ENCODE measurements at regions not wholly inside any gene's neighbourhood (a gene's known extent, or its start where the extent isn't known, plus 50 kb on each side); places are given as distances from the start of the nearest gene placed in this dataset.

GRCh38 chr1:165073185-165074007 lies 283.1 kb downstream of the LMX1A start:
- FAIRE-seq: peak; percentile 71

DNA sequence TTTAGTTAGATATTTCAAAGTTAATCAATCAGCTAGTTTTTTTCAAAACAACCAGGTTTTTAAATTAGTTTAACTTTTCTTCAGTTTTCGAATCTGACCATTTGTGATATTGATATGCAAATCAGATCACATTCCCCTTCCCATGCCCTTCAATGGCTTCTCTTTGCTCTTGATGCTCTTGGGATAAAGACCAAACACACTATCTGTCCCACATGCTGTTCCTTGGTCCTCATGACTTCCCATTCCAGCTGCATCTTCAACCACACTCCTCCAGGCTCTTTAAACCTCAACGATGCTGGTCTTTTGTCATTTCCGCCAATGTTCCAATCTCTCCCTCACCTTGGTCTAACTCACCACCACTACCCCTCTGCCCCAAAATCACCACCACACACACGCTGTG lies 285.8 kb downstream of the LMX1A start:
- FAIRE-seq: no peak

DNA sequence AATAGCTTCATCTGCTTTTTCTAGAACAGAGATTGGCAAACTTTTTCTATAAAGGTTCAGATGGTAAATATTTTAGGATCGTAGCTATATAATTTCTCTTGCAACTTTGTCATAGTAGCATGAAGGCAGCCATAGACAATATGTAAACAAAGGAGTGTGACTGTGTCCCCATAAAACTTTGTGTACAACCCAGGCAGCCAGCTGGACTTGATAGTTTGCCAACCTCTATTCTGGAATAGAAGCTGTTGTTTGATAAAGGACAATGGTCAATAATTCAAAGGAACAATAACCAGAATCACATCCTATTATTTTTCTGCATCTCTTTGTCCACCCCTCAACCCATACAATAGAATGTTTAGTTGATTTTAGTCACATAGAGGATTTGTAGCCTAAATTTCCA lies 286.7 kb downstream of the LMX1A start:
- FAIRE-seq: no peak

DNA sequence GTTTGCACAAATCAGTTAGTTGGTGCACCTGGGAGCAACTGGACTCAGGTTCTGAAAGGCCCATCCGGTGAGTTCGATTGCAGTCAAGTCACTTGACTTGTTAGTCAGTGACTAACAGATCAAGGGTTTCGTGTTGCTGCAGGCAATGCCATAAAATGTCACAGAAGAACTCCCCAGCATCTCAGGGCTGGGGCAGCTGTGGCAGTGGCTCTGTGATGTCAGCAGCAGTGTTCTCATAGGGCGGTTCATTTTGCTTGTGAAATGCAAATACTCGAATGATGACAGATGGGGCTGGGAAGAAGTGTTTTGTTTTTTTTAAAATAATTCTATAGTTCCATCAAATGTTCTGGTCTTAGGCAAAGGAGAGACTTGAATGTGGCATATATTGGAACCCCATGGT lies 287.8 kb downstream of the LMX1A start:
- FAIRE-seq: no peak

GRCh38 chr1:165067829-165068228 lies 288.7 kb downstream of the LMX1A start:
- FAIRE-seq: no peak

DNA sequence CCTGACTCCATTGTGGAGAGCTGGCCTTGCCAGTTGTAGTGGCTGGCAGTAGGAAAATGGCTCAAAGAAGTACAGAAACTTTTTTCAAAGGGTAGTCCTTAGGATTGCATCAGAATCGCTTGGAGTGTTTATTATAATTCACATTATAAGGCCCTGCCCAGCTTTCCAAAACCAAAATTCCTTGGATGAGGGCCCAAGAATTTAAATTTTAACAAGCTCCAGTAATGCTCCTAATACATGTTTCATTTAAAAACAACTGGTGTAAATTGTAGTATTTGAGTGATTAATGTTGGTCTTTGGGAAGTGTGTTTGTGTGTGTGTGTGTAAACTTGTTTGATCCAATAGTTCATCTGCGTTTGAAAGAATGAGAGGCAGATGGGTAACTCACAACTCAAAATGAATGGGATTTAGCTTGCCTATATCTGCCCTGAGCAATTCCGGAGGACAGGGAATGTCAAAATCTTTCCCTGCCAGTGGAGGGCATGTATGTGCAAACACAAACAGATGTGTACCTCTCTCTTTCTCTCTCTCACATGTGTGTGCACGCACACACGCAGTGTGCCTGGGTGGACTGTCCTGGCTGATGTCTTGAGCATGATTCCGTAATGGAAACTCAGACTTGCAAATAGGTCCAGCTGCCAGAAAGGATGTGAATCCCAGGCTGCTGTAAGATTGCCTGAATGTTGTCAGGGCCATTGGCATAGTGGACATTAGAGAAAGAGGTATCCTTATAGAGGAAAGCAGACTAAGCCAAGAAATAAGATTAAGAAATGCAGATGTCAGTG lies 293.1 kb downstream of the LMX1A start:
- no peak for FAIRE-seq

GRCh38 chr1:165062346-165062745 lies 294.2 kb downstream of the LMX1A start:
- no peak for FAIRE-seq

DNA sequence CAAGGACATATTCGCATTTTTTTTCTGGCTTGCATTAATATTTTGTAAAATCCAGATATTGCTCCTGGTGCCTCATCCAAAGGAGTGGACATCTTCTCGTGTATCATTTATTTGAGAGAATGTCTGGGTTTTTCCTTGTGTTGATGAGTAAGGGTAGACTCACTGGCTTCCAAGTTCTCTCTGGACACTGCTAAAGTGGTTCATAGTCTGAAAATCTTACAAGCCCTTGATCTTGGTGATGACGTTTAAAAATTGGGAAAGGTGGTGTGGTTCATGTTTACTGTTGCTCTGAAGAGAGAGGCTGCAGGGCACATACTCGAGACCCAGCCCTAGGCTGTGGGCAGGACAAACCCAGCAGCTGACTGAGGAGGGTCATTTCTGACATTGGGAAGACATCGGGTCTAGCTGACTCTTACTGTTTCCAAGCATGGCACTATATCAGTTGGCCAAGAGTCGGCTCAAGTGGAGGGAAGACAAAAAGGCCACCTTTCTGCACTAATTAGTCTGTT lies 296.2 kb downstream of the LMX1A start:
- FAIRE-seq: no peak

GRCh38 chr1:165057956-165058355 lies 298.6 kb downstream of the LMX1A start:
- no peak for FAIRE-seq

- no peak for FAIRE-seq
Observed at GRCh38 chr1:165056914-165057313, 299.6 kb downstream of the LMX1A start.

DNA sequence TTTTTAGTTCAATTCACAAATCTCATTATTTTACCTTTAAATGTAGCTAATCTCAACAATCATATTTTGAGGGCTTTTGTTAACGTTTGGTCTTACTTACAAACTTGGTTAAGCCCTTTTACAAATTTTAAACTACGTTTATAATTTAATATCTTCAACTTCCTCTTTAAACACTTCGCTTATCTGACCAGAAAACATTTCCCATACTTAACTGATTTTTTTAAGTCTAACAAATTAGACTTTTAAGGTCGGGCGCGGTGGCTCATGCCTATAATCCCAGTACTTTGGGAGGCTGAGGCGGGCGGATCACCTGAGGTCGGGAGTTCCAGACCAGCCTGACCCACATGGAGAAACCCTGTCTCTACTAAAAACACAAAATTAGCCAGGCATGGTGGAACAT lies 300.9 kb downstream of the LMX1A start:
- FAIRE-seq: no peak

- no peak for FAIRE-seq
Observed at GRCh38 chr1:165054627-165055026, 301.9 kb downstream of the LMX1A start.

- FAIRE-seq: no peak
Observed at GRCh38 chr1:165053351-165053750, 303.2 kb downstream of the LMX1A start.

GRCh38 chr1:165052936-165053335 lies 303.6 kb downstream of the LMX1A start:
- no peak for FAIRE-seq

DNA sequence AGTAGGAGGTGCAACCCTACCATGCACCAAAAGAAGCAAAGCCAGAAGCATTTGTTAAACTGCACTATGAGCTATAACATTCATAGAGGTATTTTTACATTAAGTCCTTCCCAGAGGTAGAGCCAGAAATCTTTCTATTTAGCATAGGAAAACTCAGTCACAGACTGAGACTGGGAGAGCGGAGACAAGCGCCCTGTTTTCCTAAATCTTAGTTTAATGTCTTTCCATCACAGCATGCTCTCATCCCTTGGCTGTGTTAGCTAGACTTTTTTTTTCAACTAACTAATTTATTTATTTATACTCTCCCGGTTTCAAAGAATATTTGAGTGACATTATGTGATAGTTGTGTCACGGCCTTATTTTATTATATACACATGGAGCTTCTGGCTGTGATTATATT lies 304.1 kb downstream of the LMX1A start:
- FAIRE-seq: no peak

GRCh38 chr1:165050246-165050645 lies 306.3 kb downstream of the LMX1A start:
- no peak for FAIRE-seq

DNA sequence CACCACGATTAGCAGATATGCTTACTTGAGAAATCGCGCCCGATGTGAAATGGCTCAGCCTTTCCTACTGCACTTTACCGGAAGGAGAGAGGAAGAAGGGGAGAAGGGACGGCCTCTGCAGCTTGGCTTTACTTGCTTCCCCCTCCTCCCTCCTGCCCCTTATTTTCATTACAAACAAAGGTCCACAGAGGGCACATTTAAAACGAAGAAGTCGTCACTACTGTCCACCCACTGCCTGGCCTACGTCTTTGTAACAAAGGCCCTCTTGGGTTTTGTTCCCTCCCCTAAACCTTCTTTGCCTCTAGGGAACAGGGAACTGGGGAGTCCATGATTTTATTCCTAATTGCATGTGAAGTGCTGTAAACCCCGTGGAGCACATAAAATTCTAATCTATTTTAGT lies 308.5 kb downstream of the LMX1A start:
- no peak for FAIRE-seq

DNA sequence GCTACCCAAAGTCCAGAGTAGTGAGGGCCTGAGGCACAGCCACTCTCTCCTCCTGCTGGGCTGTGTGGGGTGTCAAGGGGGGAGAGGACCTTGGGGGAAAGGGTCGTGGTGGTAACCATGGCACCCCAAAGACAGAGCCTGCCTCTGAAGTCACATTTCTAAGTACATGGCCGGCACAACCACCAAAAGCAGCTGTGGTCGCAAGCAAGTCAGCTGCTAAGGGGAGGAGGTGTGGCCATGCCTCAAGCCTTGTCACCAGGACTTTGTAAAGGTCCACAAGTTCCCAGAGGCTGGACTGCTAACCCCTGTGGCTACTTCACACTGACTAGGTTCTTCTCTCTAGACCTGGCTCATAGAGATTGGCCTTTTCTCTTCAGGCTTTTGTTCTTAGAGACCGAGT lies 310.6 kb downstream of the LMX1A start:
- FAIRE-seq: no peak

GRCh38 chr1:165040641-165041040 lies 315.9 kb downstream of the LMX1A start:
- no peak for FAIRE-seq

GRCh38 chr1:165039996-165040395 lies 316.5 kb downstream of the LMX1A start:
- FAIRE-seq: no peak

GRCh38 chr1:165036403-165036802 lies 320.1 kb downstream of the LMX1A start:
- no peak for FAIRE-seq

GRCh38 chr1:165034136-165034809 lies 322.2 kb downstream of the LMX1A start:
- no peak for FAIRE-seq

GRCh38 chr1:165031001-165031400 lies 325.5 kb downstream of the LMX1A start:
- no peak for FAIRE-seq

DNA sequence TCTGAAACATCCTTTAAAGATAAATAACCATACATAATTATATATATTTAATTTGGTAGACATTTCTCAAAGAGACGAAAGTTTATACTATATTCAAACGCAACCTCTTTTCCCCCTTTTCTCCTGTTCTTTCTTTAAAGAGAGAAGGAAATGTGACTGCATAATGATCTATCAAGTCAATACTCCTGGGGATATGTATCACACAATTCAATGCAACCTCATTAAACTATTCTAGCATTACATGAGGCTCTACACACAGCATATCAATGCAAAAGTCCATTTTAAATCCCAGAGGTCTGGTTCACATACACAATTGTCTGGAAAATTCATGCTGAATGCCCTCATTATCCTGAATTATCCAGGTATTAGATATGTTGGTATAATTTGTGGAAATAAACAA lies 330.7 kb downstream of the LMX1A start:
- no peak for FAIRE-seq
